ENCODE measurements at regions not wholly inside any gene's neighbourhood (a gene's known extent, or its start where the extent isn't known, plus 50 kb on each side); places are given as distances from the start of the nearest gene placed in this dataset.
"Not testable (repeated sequence)": the region's sequence is repeated elsewhere in the genome, so short reads cannot be mapped to it uniquely, and the experiment has no call there.

DNA sequence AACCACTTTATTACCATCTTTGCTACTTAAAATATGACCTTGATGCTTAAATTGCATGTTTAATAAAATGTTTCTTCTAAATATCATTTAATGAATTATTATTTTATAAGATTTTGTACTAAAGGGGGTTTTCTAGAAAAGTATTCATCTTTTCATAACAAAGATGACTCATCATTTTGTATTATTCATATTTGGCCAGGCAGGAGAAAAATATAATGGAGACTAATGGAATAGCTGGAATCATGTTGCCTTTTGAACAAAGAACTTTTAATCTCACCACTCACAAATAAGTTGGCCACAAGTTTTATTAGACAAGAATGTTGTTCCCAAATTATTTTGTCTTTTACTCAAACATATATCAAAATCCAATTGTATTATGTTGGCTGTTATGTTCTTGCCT is 882.4 kb downstream of the DSC3 start:
- peaks cover 3% of the 10 kb centered on the region for H3K4me1 Mint-ChIP-seq (ENCODE audit: low read depth)
- DNase-seq (ENCODE audit: low spot score), result no peak
- H3K27ac Mint-ChIP-seq (ENCODE audit: unreplicated experiment), result no peak overlapping the region
- H3K36me3 Mint-ChIP-seq (ENCODE audit: low read depth), result no peaks in the 10 kb centered on the region
- H3K27me3 Mint-ChIP-seq (ENCODE audit: low read depth), result no peaks in the 10 kb centered on the region
- H3K9me3 Mint-ChIP-seq (ENCODE audit: low read depth), result peaks cover 3% of the 10 kb centered on the region
- H3K4me3 Mint-ChIP-seq (ENCODE audit: unreplicated experiment), result no peak overlapping the region
- no peak for TF ChIP-seq CTCF (IDR thresholded peaks at IDR 0.05)

DNA sequence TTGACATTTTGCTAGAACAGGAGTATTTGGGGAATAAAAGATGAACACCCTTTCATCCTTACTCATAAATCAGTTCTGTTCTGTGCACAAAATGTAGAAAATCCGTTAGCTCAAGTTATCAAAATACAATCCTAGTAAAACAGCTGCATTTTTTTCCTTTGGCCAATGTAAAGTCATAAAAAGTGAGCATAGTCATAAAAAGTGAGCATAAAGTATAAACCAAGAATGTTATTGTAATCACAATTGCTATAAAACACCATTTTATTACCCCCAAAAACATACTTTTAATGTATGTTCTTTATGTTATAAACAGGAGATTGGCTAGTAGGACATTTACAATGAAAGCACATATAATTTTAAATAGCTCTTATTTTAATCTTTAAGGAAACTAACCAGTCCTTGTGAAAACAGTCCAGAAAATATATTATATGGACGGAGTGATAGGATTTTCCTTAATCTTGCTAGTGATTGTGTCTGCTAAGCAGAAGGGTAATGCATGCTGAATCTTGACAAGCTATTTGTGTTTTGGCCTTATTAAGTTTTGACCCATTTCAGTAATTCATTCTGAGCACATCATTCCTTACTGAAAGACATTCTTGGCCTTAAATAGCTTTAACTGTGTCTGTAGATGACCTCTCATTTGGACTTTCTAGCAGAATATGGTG is 891.8 kb downstream of the DSC3 start:
- H3K4me3 Mint-ChIP-seq (ENCODE audit: unreplicated experiment), result no peak overlapping the region
- no peak for DNase-seq (ENCODE audit: low spot score)
- H3K27ac Mint-ChIP-seq (ENCODE audit: unreplicated experiment), result no peak overlapping the region
- H3K4me1 Mint-ChIP-seq (ENCODE audit: low read depth), result peaks cover 16% of the 10 kb centered on the region
- H3K36me3 Mint-ChIP-seq (ENCODE audit: low read depth), result no peaks in the 10 kb centered on the region
- peaks cover 2% of the 10 kb centered on the region for H3K27me3 Mint-ChIP-seq (ENCODE audit: low read depth)
- TF ChIP-seq CTCF (IDR thresholded peaks at IDR 0.05), result no peak
- H3K9me3 Mint-ChIP-seq (ENCODE audit: low read depth), result no peaks in the 10 kb centered on the region

DNA sequence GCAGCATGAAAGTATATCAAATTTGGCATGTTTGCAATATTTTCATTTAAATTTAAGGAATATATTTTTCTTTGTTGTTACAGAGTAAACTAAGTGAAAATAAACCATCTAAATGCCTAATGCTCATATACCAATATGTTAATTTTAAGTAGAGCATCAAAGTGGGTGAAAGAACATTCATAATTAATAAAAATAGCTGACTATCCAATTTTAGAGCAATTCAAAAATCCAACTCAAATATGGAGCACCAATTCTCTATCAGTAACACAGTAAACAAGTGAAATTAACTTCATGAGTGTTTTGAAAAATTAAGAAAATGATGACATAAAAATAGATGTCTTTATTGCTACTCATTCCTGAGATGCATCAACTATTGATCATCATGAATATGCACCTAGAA is 893.0 kb downstream of the DSC3 start:
- Mint-ChIP-seq H3K27ac (ENCODE audit: unreplicated experiment) (no peak overlapping the region), H3K9me3 (ENCODE audit: low read depth) (no peaks in the 10 kb centered on the region), H3K4me3 (ENCODE audit: unreplicated experiment) (no peak overlapping the region), H3K36me3 (ENCODE audit: low read depth) (no peaks in the 10 kb centered on the region), H3K4me1 (ENCODE audit: low read depth) (peaks cover 16% of the 10 kb centered on the region), H3K27me3 (ENCODE audit: low read depth) (peaks cover 2% of the 10 kb centered on the region)
- no peak for DNase-seq (ENCODE audit: low spot score)
- no peak for TF ChIP-seq CTCF (IDR thresholded peaks at IDR 0.05)

DNA sequence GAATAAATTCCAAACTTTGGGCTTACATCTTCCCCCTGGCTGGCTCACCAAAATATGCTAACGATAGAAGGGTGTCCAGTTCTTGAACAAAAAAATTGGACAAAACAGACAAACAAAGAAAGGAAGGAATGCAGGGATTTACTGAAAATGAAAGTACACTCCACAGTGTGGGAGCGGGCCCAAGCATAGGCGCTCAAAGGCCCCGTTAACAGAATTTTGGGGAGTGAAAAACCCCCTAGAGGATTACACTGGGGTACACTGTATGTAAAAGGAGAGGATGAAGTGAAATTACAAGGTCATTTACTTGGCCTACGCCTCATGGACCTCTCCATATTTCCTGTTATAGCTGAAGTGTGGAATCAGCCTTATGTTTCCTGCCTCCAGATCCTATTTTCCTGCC is 899.7 kb downstream of the DSC3 start:
- TF ChIP-seq CTCF (IDR thresholded peaks at IDR 0.05), result no peak

DNA sequence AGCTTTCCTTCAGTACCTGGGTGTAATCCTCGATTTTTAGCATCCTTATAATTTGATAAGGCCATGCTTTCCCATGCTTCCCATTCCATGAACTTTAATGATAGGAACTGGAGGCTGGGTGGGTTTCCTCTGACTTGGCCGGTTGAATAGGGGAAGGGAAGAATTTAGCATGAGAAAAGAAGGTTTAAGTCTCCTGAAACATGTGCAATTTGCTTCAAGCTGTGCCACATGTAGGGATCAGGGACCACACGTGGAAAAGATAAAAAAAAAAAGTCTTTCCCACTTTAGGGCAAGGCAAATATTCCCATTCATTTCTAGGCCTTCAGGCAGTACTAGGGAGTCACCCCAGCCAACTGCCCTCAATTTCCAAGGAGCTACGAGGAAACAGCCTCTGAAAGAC is 900.3 kb downstream of the DSC3 start:
- Mint-ChIP-seq H3K4me3 (ENCODE audit: unreplicated experiment) (no peak overlapping the region), H3K27me3 (ENCODE audit: low read depth) (no peaks in the 10 kb centered on the region), H3K36me3 (ENCODE audit: low read depth) (no peaks in the 10 kb centered on the region), H3K27ac (ENCODE audit: unreplicated experiment) (no peak overlapping the region), H3K4me1 (ENCODE audit: low read depth) (peaks cover 7% of the 10 kb centered on the region), H3K9me3 (ENCODE audit: low read depth) (peaks cover 10% of the 10 kb centered on the region)
- no peak for DNase-seq (ENCODE audit: low spot score)
- no peak for TF ChIP-seq CTCF (IDR thresholded peaks at IDR 0.05)

More for the DNA sequence above, 899.7 kb downstream of the DSC3 start:
- no peaks in the 10 kb centered on the region for H3K27me3 Mint-ChIP-seq (ENCODE audit: low read depth)
- H3K9me3 Mint-ChIP-seq (ENCODE audit: low read depth), result peaks cover 10% of the 10 kb centered on the region
- peaks cover 13% of the 10 kb centered on the region for H3K4me1 Mint-ChIP-seq (ENCODE audit: low read depth)
- no peaks in the 10 kb centered on the region for H3K36me3 Mint-ChIP-seq (ENCODE audit: low read depth)
- no peak overlapping the region for H3K4me3 Mint-ChIP-seq (ENCODE audit: unreplicated experiment)
- H3K27ac Mint-ChIP-seq (ENCODE audit: unreplicated experiment), result no peak overlapping the region
- DNase-seq (ENCODE audit: low spot score), result no peak

- not testable (repeated sequence) for H3K4me1 Mint-ChIP-seq (ENCODE audit: low read depth); H3K27ac Mint-ChIP-seq (ENCODE audit: unreplicated experiment); H3K27me3 Mint-ChIP-seq (ENCODE audit: low read depth); DNase-seq (ENCODE audit: low spot score); H3K4me3 Mint-ChIP-seq (ENCODE audit: unreplicated experiment); H3K36me3 Mint-ChIP-seq (ENCODE audit: low read depth)
- peaks cover 10% of the 10 kb centered on the region for H3K9me3 Mint-ChIP-seq (ENCODE audit: low read depth)
Measured at GRCh38 chr18:30141506-30141905, 901.0 kb downstream of the DSC3 start.
